ENCODE measurements at regions not wholly inside any gene's neighbourhood (a gene's known extent, or its start where the extent isn't known, plus 50 kb on each side); places are given as distances from the start of the nearest gene placed in this dataset.

GRCh38 chr22:47626428-47627390 is 864.3 kb downstream of the TBC1D22A start:
- no peak for TF ChIP-seq CTCF (IDR thresholded peaks at IDR 0.05)
- no peak for TF ChIP-seq POLR2A (IDR thresholded peaks at IDR 0.05)

All from esophagus squamous epithelium (tissue), 4 donors.